ENCODE measurements at regions not wholly inside any gene's neighbourhood (a gene's known extent, or its start where the extent isn't known, plus 50 kb on each side); places are given as distances from the start of the nearest gene placed in this dataset.

DNA sequence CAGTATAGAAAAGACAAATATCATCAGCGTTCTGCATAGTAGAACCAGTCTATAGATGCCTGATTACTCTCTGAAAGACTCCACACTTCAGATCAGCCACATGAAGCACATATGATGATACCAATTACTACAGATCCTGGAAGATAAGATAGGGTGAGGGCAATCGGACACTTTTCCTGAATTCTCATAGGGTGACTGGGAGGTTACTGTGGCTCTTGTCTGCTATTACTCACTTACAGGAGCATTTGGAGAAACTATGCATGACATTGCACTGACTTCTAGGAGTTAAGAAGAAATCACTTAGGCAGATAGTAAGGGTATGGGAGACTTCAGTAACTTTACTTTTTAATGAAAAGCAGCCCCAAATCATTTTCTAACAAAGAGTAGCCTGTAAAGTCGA, 1140.9 kb downstream of the XPNPEP1 start:
- Histone ChIP-seq H3K4me1 (no peaks in the 10 kb centered on the region), H3K4me3 (no peak overlapping the region), H3K9me3 (peaks cover 0 to 5% of the 10 kb centered on the region in 2 donors), H3K27ac (no peak overlapping the region), H3K27me3 (no peaks in the 10 kb centered on the region), H3K36me3 (no peaks in the 10 kb centered on the region)
- intact Hi-C loops (cut with DNase I; ENCODE audit: low total_unique reads), result no loop called here
- no peak for TF ChIP-seq POLR2A (IDR thresholded peaks at IDR 0.05)
- TF ChIP-seq, protein P1, sequence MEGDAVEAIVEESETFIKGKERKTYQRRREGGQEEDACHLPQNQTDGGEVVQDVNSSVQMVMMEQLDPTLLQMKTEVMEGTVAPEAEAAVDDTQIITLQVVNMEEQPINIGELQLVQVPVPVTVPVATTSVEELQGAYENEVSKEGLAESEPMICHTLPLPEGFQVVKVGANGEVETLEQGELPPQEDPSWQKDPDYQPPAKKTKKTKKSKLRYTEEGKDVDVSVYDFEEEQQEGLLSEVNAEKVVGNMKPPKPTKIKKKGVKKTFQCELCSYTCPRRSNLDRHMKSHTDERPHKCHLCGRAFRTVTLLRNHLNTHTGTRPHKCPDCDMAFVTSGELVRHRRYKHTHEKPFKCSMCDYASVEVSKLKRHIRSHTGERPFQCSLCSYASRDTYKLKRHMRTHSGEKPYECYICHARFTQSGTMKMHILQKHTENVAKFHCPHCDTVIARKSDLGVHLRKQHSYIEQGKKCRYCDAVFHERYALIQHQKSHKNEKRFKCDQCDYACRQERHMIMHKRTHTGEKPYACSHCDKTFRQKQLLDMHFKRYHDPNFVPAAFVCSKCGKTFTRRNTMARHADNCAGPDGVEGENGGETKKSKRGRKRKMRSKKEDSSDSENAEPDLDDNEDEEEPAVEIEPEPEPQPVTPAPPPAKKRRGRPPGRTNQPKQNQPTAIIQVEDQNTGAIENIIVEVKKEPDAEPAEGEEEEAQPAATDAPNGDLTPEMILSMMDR (IDR thresholded peaks at IDR 0.05), result no peak
- no peak for DNase-seq

DNA sequence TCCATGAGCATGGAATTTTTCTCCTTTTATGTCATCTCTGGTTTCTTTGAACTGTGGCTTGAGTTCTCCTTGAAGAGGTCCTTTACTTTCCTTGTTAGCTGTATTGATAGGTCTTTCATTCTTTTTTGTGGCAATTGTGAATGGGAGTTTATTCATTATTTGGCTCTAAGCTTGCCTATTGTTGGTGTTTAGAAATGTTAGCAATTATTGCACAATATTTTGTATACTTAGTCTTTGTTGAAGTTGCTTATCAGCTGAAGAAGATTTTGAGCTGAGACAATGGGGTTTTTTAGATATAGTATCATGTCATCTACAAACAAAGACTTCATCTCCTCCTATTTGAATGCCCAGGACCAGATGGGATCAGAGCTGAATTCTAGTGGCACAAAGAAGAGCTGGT, 1143.8 kb downstream of the XPNPEP1 start:
- Histone ChIP-seq H3K9me3 (peaks cover 0 to 4% of the 10 kb centered on the region in 2 donors), H3K27ac (no peak overlapping the region), H3K27me3 (no peaks in the 10 kb centered on the region), H3K4me1 (no peaks in the 10 kb centered on the region), H3K36me3 (no peaks in the 10 kb centered on the region), H3K4me3 (no peak overlapping the region)
- TF ChIP-seq, protein P1 (IDR thresholded peaks at IDR 0.05), result no peak
- no peak for TF ChIP-seq POLR2A (IDR thresholded peaks at IDR 0.05)
- intact Hi-C loops (cut with DNase I; ENCODE audit: low total_unique reads), result no loop called here
- no peak for DNase-seq

DNA sequence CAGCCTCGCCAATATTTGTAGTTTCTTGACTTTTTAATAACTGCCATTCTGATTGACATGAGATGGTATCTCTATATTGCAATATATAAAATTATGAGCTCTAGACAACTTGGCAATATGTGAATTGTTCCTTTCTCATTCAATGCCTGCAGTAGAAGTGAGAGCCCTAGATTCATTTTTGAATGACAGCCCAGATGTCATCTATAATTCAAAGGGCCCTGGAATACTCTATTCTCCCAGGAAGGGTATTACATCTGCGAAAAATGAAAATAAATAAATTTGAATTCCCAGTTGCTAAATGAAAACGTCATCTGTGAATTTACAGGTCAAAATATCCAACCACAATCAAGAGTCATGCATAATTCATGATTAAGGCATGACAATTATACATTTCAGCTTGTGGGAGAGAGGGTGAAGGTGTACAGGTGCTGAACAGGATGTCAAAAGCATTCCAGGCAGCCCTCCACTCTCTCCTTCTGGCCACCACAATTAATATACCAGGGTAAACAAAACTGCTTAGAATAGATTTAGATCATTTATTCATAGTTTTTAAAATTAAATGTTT, 1147.3 kb downstream of the XPNPEP1 start:
- TF ChIP-seq, protein P1 (IDR thresholded peaks at IDR 0.05), result no peak
- no peak for TF ChIP-seq POLR2A (IDR thresholded peaks at IDR 0.05)
- H3K4me3 ChIP-seq, result no peak overlapping the region
- no peak for DNase-seq
- H3K27me3 ChIP-seq, result no peaks in the 10 kb centered on the region
- no peaks in the 10 kb centered on the region for H3K4me1 ChIP-seq
- no peak overlapping the region for H3K27ac ChIP-seq
- intact Hi-C loops (cut with DNase I; ENCODE audit: low total_unique reads), result no loop called here
- no peaks in the 10 kb centered on the region for H3K9me3 ChIP-seq
- no peaks in the 10 kb centered on the region for H3K36me3 ChIP-seq

DNA sequence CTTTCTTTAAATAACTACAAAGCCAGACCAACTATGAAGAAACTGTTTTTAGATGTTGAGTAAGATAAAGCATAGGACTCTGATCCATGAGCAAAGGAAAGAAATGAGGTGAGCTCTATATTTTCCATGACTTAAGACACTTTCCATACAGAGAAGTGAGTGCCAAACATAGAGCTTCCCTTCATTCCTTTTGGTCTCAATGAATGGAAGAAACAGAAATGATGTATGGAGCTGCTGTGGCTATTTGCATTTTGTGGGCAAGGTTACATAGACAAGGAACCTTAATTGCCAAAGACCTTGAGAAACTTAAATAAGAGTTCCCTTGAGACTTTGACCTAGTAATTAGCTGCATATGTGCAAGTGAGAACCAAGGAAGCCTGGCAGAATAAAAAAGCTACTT, 1152.2 kb downstream of the XPNPEP1 start:
- DNase-seq, result no peak
- H3K4me1 ChIP-seq, result no peaks in the 10 kb centered on the region
- no peaks in the 10 kb centered on the region for H3K36me3 ChIP-seq
- no peak overlapping the region for H3K27ac ChIP-seq
- H3K27me3 ChIP-seq, result no peaks in the 10 kb centered on the region
- no peak overlapping the region for H3K4me3 ChIP-seq
- H3K9me3 ChIP-seq, result no peaks in the 10 kb centered on the region
- TF ChIP-seq, protein P1 (IDR thresholded peaks at IDR 0.05), result no peak
- TF ChIP-seq POLR2A (IDR thresholded peaks at IDR 0.05), result no peak
- intact Hi-C loops (cut with DNase I; ENCODE audit: low total_unique reads), result no loop called here

DNA sequence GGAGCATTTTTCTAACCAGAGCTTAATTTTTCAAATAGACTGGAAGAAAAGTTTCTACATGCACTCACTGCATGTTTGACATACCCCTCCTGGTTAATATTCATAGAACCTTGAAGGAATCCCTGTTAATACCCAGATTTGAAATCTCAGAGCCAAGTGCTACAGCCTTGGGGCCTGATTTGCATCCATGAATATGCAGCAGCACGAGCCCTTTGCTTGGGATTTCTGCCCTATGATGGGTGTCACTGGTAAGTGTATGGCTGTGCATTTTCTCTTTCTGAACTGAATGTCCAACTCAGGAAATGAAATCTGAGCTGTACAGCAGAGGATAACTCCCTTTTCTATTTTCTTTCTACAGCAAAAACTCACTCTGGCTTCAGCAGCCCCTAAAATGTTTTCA, 1157.5 kb downstream of the XPNPEP1 start:
- no peaks in the 10 kb centered on the region for H3K36me3 ChIP-seq
- no peaks in the 10 kb centered on the region for H3K27me3 ChIP-seq
- no peak for DNase-seq
- TF ChIP-seq, protein P1 (IDR thresholded peaks at IDR 0.05), result no peak
- no peak for TF ChIP-seq POLR2A (IDR thresholded peaks at IDR 0.05)
- no peak overlapping the region for H3K27ac ChIP-seq
- no peak overlapping the region for H3K4me3 ChIP-seq
- intact Hi-C loops (cut with DNase I; ENCODE audit: low total_unique reads), result no loop called here
- H3K9me3 ChIP-seq, result no peaks in the 10 kb centered on the region
- H3K4me1 ChIP-seq, result no peaks in the 10 kb centered on the region

Data from uterus (tissue), 3 donors.